Aorta (tissue), 5 donors: ENCODE measurements at regions not wholly inside any gene's neighbourhood (a gene's known extent, or its start where the extent isn't known, plus 50 kb on each side); places are given as distances from the start of the nearest gene placed in this dataset.

Source experiments
- ATAC-seq: fragments of 200-7000 bp; cut with Tn5 transposase; one replicate; pipeline ENCODE4 v1.9.1; 2022; ENCODE audit warnings: moderate library complexity; ENCODE audit not compliant: low FRiP score
- DNase-seq, 2 donors: peaks; one replicate each; pipeline ENCODE4 v3.0.0-alpha.2; 2020
- H3K27ac ChIP-seq, 2 donors: one replicate each; pipeline ENCODE4 v1.5.1; 2013; ENCODE audit warnings: low read length in 2 of 2, mild to moderate bottlenecking in 2 of 2, moderate library complexity in 2 of 2, control low read depth in 1 of 2, inconsistent platforms in 1 of 2, low read depth in 1 of 2
- H3K27me3 ChIP-seq, 2 donors: one replicate each; pipeline ENCODE4 v1.6.1; 2013; ENCODE audit warnings: control low read depth in 1 of 2, low read length in 1 of 2, mild to moderate bottlenecking in 1 of 2, moderate library complexity in 1 of 2; ENCODE audit not compliant: insufficient read depth in 2 of 2, control insufficient read depth in 1 of 2
- H3K36me3 ChIP-seq, 2 donors: one replicate each; pipeline ENCODE4 v1.6.1; 2013; ENCODE audit warnings: control low read depth in 1 of 2, low read length in 1 of 2, mild to moderate bottlenecking in 1 of 2; ENCODE audit not compliant: insufficient read depth in 2 of 2, control insufficient read depth in 1 of 2
- H3K4me1 ChIP-seq, 2 donors: one replicate each; pipeline ENCODE4 v1.6.1; 2013; ENCODE audit warnings: low read length in 2 of 2, control low read depth in 1 of 2, mild to moderate bottlenecking in 1 of 2, moderate library complexity in 1 of 2; ENCODE audit not compliant: insufficient read depth in 2 of 2, control insufficient read depth in 1 of 2
- H3K4me3 ChIP-seq, 2 donors: one replicate each; pipeline ENCODE4 v1.5.1; 2013; ENCODE audit warnings: low read length in 2 of 2, control low read depth in 1 of 2, mild to moderate bottlenecking in 1 of 2
- H3K9me3 ChIP-seq: one replicate; pipeline ENCODE4 v1.6.1; 2013; ENCODE audit warnings: mild to moderate bottlenecking, low read length; ENCODE audit not compliant: control insufficient read depth
- WGBS, 2 donors: extraction: QIAGEN DNeasy Blood & Tissue Kit; methylation state at CpG; one replicate each; pipeline ENCODE4 v1.1.7; 2013; 5-methylcytosine and 5-hydroxymethylcytosine counted together
- intact Hi-C, 2 donors: fragments of 100-400 bp; cut with DNase I; formaldehyde crosslinking; loops; one replicate each; pipeline versions ENCODE4 v1.14.2 to v1.15.0; 2022
- donor health status: healthy with polysubstance abuse.
- donor health status: Bipolar disorder and iron deficiency.
- donor health status: DM: no; HTN: no; CAD: no.
- donor health status: DM: no; HTN: no; CAD: no.
- donor health status: DM: yes; HTN: yes; CAD: no.

- Histone ChIP-seq H3K4me1 (peaks cover 0 to 2% of the 10 kb centered on the region in 2 donors), H3K36me3 (no peaks in the 10 kb centered on the region), H3K4me3 (no peak overlapping the region), H3K27ac (peak overlapping the region in 1 of 2 donors; percentile 59), H3K9me3 (no peaks in the 10 kb centered on the region), H3K27me3 (no peaks in the 10 kb centered on the region)
- no peak for DNase-seq
- ATAC-seq = peak; percentile 76
- intact Hi-C loops = loop anchor here in 1 of 2 donors (5.0 kb wide), 2 partner anchors 34 to 119 kb away; partner anchors contain the start of gene SIPA1L1
Measured at GRCh38 chr14:71441126-71441525, 491.1 kb upstream of the RGS6 start.

GRCh38 chr14:71444030-71444822, 488.0 kb upstream of the RGS6 start:
- H3K9me3 ChIP-seq = no peaks in the 10 kb centered on the region
- no peaks in the 10 kb centered on the region for H3K27me3 ChIP-seq
- peaks cover 2 to 3% of the 10 kb centered on the region in 2 donors for H3K4me1 ChIP-seq
- WGBS, 2 donors = 90 to 93% methylated on average over 8 of the region's 8 CpGs
- intact Hi-C loops = loop anchor here in 1 of 2 donors (5.0 kb wide), 2 partner anchors 37 to 122 kb away; partner anchors contain the start of gene SIPA1L1
- ATAC-seq (no peak), DNase-seq (no peak)
- H3K4me3 ChIP-seq = no peak overlapping the region
- H3K36me3 ChIP-seq = no peaks in the 10 kb centered on the region
- no peak overlapping the region for H3K27ac ChIP-seq

GRCh38 chr14:71448431-71449315, 483.6 kb upstream of the RGS6 start:
- Histone ChIP-seq H3K27ac (no peak overlapping the region), H3K4me1 (peaks cover 0 to 3% of the 10 kb centered on the region in 2 donors), H3K9me3 (no peaks in the 10 kb centered on the region), H3K27me3 (no peaks in the 10 kb centered on the region), H3K4me3 (no peak overlapping the region), H3K36me3 (no peaks in the 10 kb centered on the region)
- ATAC-seq (no peak), DNase-seq (no peak)
- 89 to 94% methylated on average over 2 of the region's 2 CpGs for WGBS, 2 donors
- intact Hi-C loops = loop anchor here in 1 of 2 donors (5.0 kb wide), 1 partner anchor 39 kb away; no protein-coding TSS in a partner anchor

- WGBS, 2 donors = 92 to 94% methylated on average over 4 of the region's 4 CpGs
- no peak overlapping the region for H3K4me3 ChIP-seq
- no peak overlapping the region for H3K27ac ChIP-seq
- no peaks in the 10 kb centered on the region for H3K27me3 ChIP-seq
- no peaks in the 10 kb centered on the region for H3K9me3 ChIP-seq
- intact Hi-C loops = loop anchor here in 1 of 2 donors (5.0 kb wide), 1 partner anchor 38 kb away; no protein-coding TSS in a partner anchor
- peaks cover 0 to 3% of the 10 kb centered on the region in 2 donors for H3K4me1 ChIP-seq
- ATAC-seq = no peak
- no peak for DNase-seq
- H3K36me3 ChIP-seq = no peaks in the 10 kb centered on the region
Measured at GRCh38 chr14:71449316-71450055, 482.7 kb upstream of the RGS6 start.

GRCh38 chr14:71451501-71451900, 480.7 kb upstream of the RGS6 start:
- intact Hi-C loops = no loop called here
- H3K4me3 ChIP-seq = no peak overlapping the region
- no peaks in the 10 kb centered on the region for H3K36me3 ChIP-seq

GRCh38 chr14:71452539-71452938, 479.7 kb upstream of the RGS6 start:
- no peak overlapping the region for H3K27ac ChIP-seq
- 92 to 97% methylated on average over 1 of the region's 1 CpG for WGBS, 2 donors
- peaks cover 0 to 3% of the 10 kb centered on the region in 2 donors for H3K4me1 ChIP-seq
- no peak for ATAC-seq
- H3K27me3 ChIP-seq = no peaks in the 10 kb centered on the region
- no peak for DNase-seq
- intact Hi-C loops = no loop called here
- H3K9me3 ChIP-seq = no peaks in the 10 kb centered on the region
- H3K36me3 ChIP-seq = no peaks in the 10 kb centered on the region
- H3K4me3 ChIP-seq = no peak overlapping the region

More at GRCh38 chr14:71451501-71451900, 480.7 kb upstream of the RGS6 start:
- Histone ChIP-seq H3K27me3 (no peaks in the 10 kb centered on the region), H3K27ac (no peak overlapping the region), H3K4me1 (peaks cover 0 to 3% of the 10 kb centered on the region in 2 donors), H3K9me3 (no peaks in the 10 kb centered on the region)
- 96 to 97% methylated on average over 3 of the region's 3 CpGs for WGBS, 2 donors
- no peak for ATAC-seq
- DNase-seq = no peak

GRCh38 chr14:71452987-71453386, 479.2 kb upstream of the RGS6 start:
- intact Hi-C loops = no loop called here
- no peaks in the 10 kb centered on the region for H3K36me3 ChIP-seq
- 89 to 97% methylated on average over 3 of the region's 3 CpGs for WGBS, 2 donors

GRCh38 chr14:71454010-71454409, 478.2 kb upstream of the RGS6 start:
- WGBS, 2 donors = 74 to 99% methylated on average over 2 of the region's 2 CpGs
- Histone ChIP-seq H3K27me3 (no peaks in the 10 kb centered on the region), H3K36me3 (no peaks in the 10 kb centered on the region), H3K9me3 (no peaks in the 10 kb centered on the region), H3K4me1 (no peaks in the 10 kb centered on the region), H3K27ac (no peak overlapping the region), H3K4me3 (no peak overlapping the region)
- intact Hi-C loops = no loop called here
- DNase-seq = no peak
- no peak for ATAC-seq

More at GRCh38 chr14:71452987-71453386, 479.2 kb upstream of the RGS6 start:
- H3K4me3 ChIP-seq = no peak overlapping the region
- no peak overlapping the region for H3K27ac ChIP-seq
- DNase-seq = no peak
- H3K9me3 ChIP-seq = no peaks in the 10 kb centered on the region
- ATAC-seq = no peak
- H3K4me1 ChIP-seq = peaks cover 0 to 3% of the 10 kb centered on the region in 2 donors
- H3K27me3 ChIP-seq = no peaks in the 10 kb centered on the region
